ENCODE measurements at regions not wholly inside any gene's neighbourhood (a gene's known extent, or its start where the extent isn't known, plus 50 kb on each side); places are given as distances from the start of the nearest gene placed in this dataset.

GRCh38 chr13:78770601-78771000 is 111.6 kb upstream of the OBI1 start:
- DNase-seq, result no peak

- no peak for DNase-seq
These were observed 110.0 kb upstream of the OBI1 start for GRCh38 chr13:78768950-78769349.

GRCh38 chr13:78764665-78765064 is 105.7 kb upstream of the OBI1 start:
- DNase-seq, result no peak

GRCh38 chr13:78762825-78763224 is 103.9 kb upstream of the OBI1 start:
- no peak for DNase-seq

GRCh38 chr13:78759704-78760103 is 100.7 kb upstream of the OBI1 start:
- no peak for DNase-seq

GRCh38 chr13:78758549-78758948 is 99.6 kb upstream of the OBI1 start:
- DNase-seq, result no peak

GRCh38 chr13:78753435-78753834 is 94.5 kb upstream of the OBI1 start:
- no peak for DNase-seq

- no peak for DNase-seq
These were observed 91.8 kb upstream of the OBI1 start for GRCh38 chr13:78750735-78751134.

- DNase-seq, result no peak
These were observed 85.0 kb upstream of the OBI1 start for GRCh38 chr13:78743973-78744372.

- DNase-seq, result no peak
These were observed 83.7 kb upstream of the OBI1 start for GRCh38 chr13:78742659-78743058.

- DNase-seq, result no peak
These were observed 77.2 kb upstream of the OBI1 start for GRCh38 chr13:78736142-78736541.

- DNase-seq, result no peak
These were observed 73.6 kb upstream of the OBI1 start for GRCh38 chr13:78732445-78733017.

- DNase-seq, result no peak
These were observed 63.7 kb upstream of the OBI1 start for GRCh38 chr13:78722700-78723099.

GRCh38 chr13:78719367-78719766 is 60.4 kb upstream of the OBI1 start:
- DNase-seq, result no peak

- DNase-seq, result no peak
These were observed 55.8 kb upstream of the OBI1 start for GRCh38 chr13:78714717-78715116.

GRCh38 chr13:78712831-78713230 is 53.9 kb upstream of the OBI1 start:
- DNase-seq, result no peak

GRCh38 chr13:78709028-78709427 is 50.1 kb upstream of the OBI1 start:
- no peak for DNase-seq

All from stimulated activated CD4-positive, alpha-beta T cell treated with anti-CD3 and anti-CD28 coated beads, Interleukin-15, amount 100 ng/mL, for 24 hours (primary cell).